Activated CD4-positive, alpha-beta T cell treated with anti-CD3 and anti-CD28 coated beads, Interleukin-2, Interleukin-6, amounts not matched to agents 100 ng/mL and 50 ng/mL, durations not matched to agents 16 hours and 8 hours (primary cell): ENCODE measurements at regions not wholly inside any gene's neighbourhood (a gene's known extent, or its start where the extent isn't known, plus 50 kb on each side); places are given as distances from the start of the nearest gene placed in this dataset.
"Not testable (repeated sequence)": the region's sequence is repeated elsewhere in the genome, so short reads cannot be mapped to it uniquely, and the experiment has no call there.

ENCODE experiments used
- DNase-seq: peaks from one replicate; pipeline ENCODE4 v3.0.0-alpha.2; 2020

- no peak for DNase-seq
Measured at GRCh38 chr4:13903061-13903460, 275.5 kb upstream of the BOD1L1 start.

DNA sequence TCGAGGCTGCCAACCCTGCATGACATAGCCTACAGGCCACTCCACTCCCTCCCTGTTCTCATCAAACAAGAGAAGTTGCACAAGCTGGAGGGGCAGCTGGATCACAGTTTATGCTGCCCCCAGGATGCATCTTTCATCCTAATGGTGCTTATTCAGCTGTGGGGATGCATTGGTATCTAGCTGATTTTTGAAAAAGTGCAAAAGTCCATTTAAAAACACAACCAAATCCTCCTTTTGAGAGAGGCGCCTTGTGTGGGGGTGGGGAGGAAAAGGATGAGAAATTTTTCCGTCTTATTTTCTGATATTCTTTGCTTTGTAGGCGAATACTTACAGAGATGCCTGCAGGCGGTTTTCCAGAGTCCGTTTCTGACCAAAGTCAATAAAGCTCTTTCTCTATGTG lies 276.4 kb upstream of the BOD1L1 start:
- no peak for DNase-seq

DNA sequence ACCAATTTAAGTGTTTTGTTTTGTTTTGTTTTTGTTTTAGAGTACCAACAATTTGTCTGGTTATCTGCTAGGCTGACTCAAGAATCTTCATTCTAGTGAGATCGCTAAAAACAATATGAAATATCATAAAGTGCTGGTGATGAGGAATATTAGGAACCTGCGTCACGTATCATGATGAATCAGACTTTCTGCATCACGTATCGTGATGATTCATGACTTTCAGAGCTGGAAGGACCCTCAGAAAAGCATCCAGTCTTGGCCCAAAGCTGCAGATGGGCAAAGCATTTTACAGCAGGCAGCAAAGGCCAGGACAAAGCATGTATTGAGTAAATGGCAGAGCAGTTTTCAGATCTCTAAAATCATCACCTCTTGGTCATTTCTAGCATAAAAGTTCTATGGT lies 278.0 kb upstream of the BOD1L1 start:
- no peak for DNase-seq

- DNase-seq, result no peak
Measured at GRCh38 chr4:13906727-13907126, 279.2 kb upstream of the BOD1L1 start.

DNA sequence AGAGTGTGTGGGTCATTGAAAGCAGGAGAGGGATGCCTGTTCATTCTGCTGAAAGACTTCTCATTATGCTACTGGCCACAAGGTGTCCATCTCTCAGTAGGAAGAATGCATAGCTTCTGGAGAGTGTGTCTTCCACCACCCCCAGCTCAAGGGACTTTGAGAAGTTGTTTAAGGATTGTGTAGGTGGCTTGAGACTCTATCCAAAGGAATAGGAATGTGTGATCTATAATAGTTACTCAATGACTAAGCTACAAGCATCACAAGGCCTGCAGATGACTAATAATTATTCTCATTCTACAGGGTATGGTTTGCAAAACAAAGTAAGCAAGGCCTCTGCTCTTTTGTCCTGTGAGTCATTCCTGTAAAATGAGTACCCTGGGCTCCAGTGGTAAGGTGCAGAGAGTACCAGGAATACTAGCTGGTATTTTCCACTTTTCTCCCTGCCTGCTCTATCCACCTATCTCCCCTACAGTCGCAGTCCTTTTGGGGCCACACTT lies 279.8 kb upstream of the BOD1L1 start:
- no peak for DNase-seq

DNA sequence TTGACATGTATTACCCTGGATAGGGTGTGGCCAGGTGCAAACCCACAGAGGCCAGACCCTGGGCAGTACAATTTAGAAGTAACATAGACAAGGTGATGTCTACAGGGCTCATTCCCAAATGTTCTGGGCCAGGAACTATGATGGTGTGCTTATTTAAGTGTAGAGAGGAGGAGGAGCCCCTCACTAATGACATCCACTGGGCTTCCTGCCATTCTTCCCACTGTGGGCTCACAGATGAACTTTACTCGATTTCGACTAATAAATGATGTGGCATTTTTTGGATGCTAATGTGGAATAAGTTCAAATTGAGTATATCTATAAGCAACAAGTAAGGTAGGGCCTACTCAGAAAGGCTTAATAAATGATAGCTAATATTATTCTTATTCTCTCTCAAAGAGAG lies 280.9 kb upstream of the BOD1L1 start:
- no peak for DNase-seq

DNA sequence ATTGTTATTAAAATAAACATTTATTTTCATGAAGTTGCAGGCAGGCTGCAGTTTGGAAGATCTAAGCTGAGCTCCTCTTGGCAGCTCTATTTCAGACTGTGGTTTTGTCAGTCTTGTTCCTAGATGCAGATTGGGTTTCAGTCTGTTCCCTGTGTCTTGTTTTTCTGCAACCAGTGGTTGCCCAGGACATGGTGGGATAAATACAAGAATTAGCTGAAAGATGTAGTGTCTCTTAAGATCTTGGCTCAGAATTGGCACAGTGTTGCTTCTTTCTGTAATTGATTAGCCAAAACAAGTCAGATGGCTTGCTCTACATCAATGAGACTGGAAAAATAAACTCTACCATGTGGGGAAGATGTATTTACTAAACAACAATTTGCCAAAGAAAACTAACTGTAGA lies 283.0 kb upstream of the BOD1L1 start:
- DNase-seq, result no peak

GRCh38 chr4:13911256-13911655 lies 283.7 kb upstream of the BOD1L1 start:
- DNase-seq, result no peak

DNA sequence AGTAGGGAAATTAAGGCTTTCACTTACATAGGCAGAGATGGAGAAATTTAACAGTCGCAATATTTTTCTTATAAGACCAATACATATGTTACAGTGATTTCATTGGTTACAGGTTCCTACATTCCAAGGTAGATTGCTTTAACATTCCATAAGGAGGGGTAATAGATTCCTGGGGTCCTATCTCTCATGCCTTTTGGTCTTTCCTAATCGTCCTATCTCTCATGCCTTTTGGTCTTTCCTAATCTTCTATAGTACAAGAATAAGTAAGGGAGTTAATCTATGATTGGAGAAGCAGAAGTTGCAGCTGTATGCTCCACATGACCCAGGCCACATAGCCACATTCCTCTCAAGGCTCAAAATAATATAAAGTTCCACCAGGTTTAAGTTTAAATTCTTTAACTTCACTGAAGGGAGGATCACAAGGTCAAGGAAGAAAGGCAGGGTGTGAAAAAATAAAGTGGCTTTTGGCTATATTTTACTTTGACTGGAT lies 285.0 kb upstream of the BOD1L1 start:
- DNase-seq, result no peak

DNA sequence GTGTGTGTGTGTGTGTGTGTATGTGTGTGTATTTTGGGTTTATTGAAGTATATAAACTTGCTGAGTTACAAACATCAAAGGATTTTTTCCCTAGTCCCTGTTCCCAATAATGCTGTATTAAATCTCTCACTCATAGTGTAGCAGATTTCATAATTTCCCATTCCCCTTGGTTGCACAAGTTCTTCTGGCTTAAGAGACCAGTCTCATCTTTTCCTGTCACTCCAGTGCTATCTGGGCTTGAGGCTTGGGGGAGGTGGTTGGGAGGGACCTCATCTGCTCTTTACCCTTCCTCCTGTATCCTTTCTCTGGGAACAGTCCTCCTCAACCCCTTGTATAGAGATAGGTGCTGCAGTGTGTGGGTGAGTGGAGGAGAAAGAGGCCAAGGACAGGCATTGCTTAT lies 285.4 kb upstream of the BOD1L1 start:
- no peak for DNase-seq

GRCh38 chr4:13917015-13917414 lies 289.5 kb upstream of the BOD1L1 start:
- DNase-seq, result no peak

DNA sequence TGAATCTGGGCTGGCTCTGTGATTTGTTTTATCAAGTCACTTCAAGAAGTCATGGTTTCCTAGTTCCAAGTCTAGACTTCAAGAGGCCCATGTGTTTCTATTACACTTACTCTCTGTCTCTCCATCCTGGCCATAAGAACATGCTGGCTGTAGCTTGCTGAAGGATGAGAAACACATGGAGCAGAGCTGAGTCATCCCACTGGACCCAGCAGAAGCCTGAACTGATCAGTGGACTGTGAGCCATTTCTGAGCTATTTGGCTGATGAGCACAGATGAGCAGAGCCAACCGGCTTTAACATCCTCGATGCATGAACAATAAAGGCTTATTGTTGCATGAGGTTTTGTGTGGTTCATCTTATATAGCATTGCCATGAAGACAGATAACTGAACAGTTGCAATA lies 290.6 kb upstream of the BOD1L1 start:
- no peak for DNase-seq

DNA sequence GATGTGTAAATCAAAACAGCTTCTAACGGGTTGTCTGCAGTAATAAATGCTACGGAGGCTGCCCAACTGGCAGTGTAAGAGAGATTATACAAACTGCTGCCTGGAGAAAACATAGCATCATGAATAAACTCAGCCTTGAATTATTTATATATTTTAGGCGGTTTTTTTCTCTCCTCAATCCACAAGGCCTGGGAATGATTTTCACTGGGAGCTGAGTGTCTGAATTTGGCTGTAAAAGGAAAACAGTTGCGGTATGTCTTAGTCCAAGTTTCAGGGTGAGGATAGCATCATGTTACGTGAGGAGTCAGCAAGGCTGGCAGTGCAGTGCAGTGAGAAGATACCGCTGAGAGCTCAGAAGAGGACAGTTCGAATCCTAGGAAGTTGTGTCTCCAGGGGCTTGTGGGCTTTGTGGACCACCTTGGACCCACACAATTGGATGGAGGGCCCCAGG lies 291.5 kb upstream of the BOD1L1 start:
- DNase-seq, result no peak

GRCh38 chr4:13920111-13920875 lies 292.8 kb upstream of the BOD1L1 start:
- DNase-seq, result no peak

GRCh38 chr4:13920901-13921300 lies 293.4 kb upstream of the BOD1L1 start:
- no peak for DNase-seq

GRCh38 chr4:13921805-13922204 lies 294.3 kb upstream of the BOD1L1 start:
- no peak for DNase-seq

DNA sequence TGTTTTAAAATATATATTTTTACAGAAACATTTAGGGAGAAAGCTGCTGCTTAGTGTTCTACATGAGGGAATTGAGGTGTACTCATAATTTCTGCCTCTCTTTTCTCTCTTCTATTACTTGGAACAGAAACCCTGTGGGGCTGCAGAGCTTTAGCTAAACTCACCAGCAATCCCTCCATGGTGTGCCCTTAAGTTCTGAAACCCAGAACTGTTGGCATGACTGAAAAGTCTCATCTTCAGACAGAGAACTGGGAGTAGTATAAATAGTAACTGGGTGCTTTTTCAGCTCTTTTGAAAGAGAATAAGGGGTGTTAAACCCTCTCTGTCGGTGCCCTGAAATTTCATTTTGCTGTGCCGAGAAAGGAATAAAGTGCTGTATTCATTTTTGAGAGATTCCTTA lies 294.9 kb upstream of the BOD1L1 start:
- DNase-seq, result no peak

GRCh38 chr4:13922873-13923645 lies 295.5 kb upstream of the BOD1L1 start:
- no peak for DNase-seq

DNA sequence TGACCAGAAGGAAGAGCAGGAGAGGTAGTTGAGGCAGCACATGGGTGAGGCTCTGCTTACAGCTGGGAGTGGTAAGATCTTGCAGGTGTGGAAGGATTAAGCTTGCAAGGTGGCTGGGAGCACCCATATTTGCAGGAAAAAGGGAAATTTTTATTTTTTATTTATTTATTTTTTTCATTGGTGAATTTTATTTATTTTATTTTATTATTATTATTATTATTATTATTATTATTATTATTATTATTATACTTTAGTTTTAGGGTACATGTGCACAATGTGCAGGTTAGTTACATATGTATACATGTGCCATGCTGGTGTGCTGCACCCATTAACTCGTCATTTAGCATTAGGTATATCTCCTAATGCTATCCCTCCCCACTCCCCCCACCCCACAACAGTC lies 297.4 kb upstream of the BOD1L1 start:
- DNase-seq, result not testable (repeated sequence)

DNA sequence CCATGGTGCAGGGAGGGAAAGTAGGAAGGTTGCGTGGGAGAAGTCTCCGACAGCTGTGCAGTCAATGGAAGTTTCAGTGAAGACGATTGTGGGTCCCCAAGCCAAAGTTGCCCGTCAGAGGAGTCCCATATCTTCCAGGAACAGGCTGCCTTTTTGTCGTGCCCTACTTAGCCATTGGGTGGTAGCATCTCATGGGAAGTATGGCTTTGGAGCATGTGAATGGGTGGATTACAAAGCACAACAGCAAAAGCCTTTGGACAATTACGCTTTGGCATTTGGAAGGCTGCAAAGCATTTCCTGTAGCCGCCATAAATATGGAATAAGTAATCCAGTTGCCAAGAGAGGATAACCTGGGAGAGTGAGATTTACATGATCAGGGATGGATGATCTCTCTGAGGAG lies 300.7 kb upstream of the BOD1L1 start:
- no peak for DNase-seq

GRCh38 chr4:13930155-13930554 lies 302.6 kb upstream of the BOD1L1 start:
- DNase-seq, result no peak

DNA sequence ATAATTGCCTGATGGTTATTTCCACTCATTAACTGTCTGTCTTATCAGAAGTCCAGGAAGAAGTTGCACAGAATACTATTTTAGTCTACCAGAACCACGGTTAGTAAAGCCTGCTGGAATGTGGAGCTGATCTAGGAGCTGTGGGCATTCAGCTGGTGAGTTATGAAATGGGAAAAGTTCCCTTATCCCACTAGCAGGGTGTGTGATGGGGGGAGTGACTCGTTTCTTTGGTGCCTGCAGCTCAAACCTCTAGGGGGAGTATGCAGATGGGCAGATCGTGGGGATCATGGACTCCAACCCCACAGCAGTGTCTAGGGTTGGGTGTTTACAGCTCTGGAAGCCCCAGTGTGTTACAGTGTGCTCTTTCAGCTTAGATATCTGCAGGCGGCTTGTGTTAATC lies 305.7 kb upstream of the BOD1L1 start:
- DNase-seq, result no peak

DNA sequence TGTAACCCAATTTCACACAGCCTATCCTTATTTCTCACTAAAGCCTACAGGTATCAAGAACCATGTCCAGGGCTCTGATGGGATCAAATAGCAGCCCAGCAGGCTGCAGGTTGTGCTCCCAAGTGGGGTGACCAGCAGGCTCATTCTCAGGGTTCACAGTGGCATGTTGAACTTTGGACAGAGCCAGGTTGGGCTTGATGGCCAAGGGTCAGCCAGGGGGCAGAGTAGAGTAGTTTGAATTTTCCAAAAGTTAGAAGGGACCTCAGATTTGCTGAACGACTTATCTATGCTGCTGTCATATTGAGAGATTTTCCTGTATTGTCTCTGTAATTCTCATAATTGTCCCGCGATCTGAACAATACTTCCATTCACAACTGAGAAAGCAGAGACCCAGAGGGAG lies 310.8 kb upstream of the BOD1L1 start:
- no peak for DNase-seq

DNA sequence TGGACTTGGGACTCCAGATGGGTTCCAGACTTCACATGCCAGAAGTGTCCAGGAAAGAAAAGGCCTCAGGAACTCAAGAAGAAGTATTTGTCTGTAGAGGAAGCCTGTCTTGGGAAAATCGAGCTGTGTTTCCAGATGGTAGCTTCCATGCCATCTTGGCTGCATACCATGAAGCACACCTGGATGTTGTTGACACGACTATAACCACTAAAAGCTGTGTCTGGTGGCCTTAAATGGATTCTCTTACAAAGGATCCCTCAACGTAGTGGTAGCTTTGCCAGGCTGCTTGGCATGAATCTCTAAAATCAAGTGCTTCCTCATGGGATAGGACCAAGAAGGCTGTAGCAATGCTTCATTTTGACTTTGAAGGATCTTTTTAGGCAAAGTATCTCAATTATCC lies 313.4 kb upstream of the BOD1L1 start:
- DNase-seq, result no peak
